BLaER1 (cell line): ENCODE measurements at regions not wholly inside any gene's neighbourhood (a gene's known extent, or its start where the extent isn't known, plus 50 kb on each side); places are given as distances from the start of the nearest gene placed in this dataset.

Source experiments
- H3K27ac ChIP-seq: shearing (Covaris generic); formaldehyde crosslinking; 2 replicates; pipeline ENCODE4 v1.8.1; 2022
- H3K27me3 ChIP-seq: shearing (Covaris generic); formaldehyde crosslinking; 2 replicates; pipeline ENCODE4 v1.8.1; 2022
- H3K36me3 ChIP-seq: shearing (Covaris generic); formaldehyde crosslinking; 2 replicates; pipeline ENCODE4 v1.8.1; 2022
- H3K4me1 ChIP-seq: shearing (Covaris generic); formaldehyde crosslinking; 2 replicates; pipeline ENCODE4 v1.8.1; 2022
- H3K4me2 ChIP-seq: shearing (Covaris generic); formaldehyde crosslinking; 2 replicates; pipeline ENCODE4 v1.8.1; 2022
- H3K4me3 ChIP-seq: shearing (Covaris generic); formaldehyde crosslinking; 2 replicates; pipeline ENCODE4 v1.8.1; 2022
- H3K9ac ChIP-seq: shearing (Covaris generic); formaldehyde crosslinking; 2 replicates; pipeline ENCODE4 v1.8.1; 2022
- H3K9me3 ChIP-seq: shearing (Covaris generic); formaldehyde crosslinking; 2 replicates; pipeline ENCODE4 v1.8.1; 2022
- H4K20me1 ChIP-seq: shearing (Covaris generic); formaldehyde crosslinking; 2 replicates; pipeline ENCODE4 v1.8.1; 2022
- Cebpa-rat ChIP-seq: shearing (Covaris generic); IDR thresholded peaks from 2 replicates; pipeline ENCODE4 v1.8.1; 2022

DNA sequence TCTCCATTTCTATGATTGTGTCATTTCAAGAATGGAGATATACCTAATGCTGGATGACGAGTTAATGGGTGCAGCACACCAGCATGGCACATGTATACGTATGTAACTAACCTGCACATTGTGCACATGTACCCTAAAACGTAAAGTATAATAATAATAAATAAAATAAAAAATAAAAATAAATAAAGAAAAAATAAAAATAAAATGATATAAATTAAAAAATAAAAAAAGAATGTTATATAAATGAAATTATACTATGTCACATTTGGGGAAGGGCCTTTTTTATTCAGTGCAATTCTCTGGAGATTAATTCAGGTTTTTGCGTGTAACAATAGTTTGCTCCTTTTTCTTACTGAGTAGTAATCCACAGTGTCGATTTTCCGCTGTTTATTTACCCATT, 763.5 kb upstream of the POU3F3 start:
- Histone ChIP-seq H3K27me3 (no peaks in the 10 kb centered on the region), H3K4me3 (no peak overlapping the region), H3K9ac (no peak overlapping the region), H3K4me1 (no peaks in the 10 kb centered on the region), H3K36me3 (no peaks in the 10 kb centered on the region), H3K27ac (no peak overlapping the region), H4K20me1 (no peaks in the 10 kb centered on the region), H3K4me2 (no peak overlapping the region), H3K9me3 (no peaks in the 10 kb centered on the region; the same call in 1 of the 2 replicates)
- TF ChIP-seq Cebpa-rat: no peak

GRCh38 chr2:104091894-104092293, 762.0 kb upstream of the POU3F3 start:
- Histone ChIP-seq H3K4me1 (no peaks in the 10 kb centered on the region), H3K9me3 (no peaks in the 10 kb centered on the region; the same call in 1 of the 2 replicates), H4K20me1 (no peaks in the 10 kb centered on the region), H3K27ac (no peak overlapping the region), H3K4me2 (no peak overlapping the region), H3K27me3 (no peaks in the 10 kb centered on the region), H3K36me3 (no peaks in the 10 kb centered on the region), H3K4me3 (no peak overlapping the region), H3K9ac (no peak overlapping the region)
- no peak for TF ChIP-seq Cebpa-rat

DNA sequence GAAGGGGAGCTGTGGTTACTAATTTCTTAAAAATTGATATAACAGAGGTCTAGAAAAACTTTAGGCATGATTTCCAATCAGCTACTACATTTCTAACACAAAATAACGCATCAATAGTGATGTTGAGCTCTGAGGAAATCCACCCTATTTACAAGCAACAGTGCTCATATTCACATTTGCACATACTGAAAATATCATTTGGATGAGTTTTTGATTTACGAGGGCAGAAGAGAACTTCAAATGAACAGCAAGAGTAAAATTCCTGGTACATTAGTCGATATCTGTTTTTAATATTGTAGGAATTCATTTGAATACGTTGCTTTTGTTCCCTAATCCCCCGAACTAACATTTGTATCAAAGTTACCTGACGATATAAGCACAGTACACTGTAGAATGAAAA, 761.0 kb upstream of the POU3F3 start:
- Histone ChIP-seq H3K4me1 (no peaks in the 10 kb centered on the region), H3K4me2 (no peak overlapping the region), H4K20me1 (no peaks in the 10 kb centered on the region), H3K27ac (no peak overlapping the region), H3K4me3 (no peak overlapping the region), H3K9ac (no peak overlapping the region), H3K36me3 (no peaks in the 10 kb centered on the region), H3K27me3 (no peaks in the 10 kb centered on the region), H3K9me3 (no peaks in the 10 kb centered on the region; the same call in 1 of the 2 replicates)
- no peak for TF ChIP-seq Cebpa-rat

GRCh38 chr2:104102615-104103014, 751.3 kb upstream of the POU3F3 start:
- no peak overlapping the region for H3K27ac ChIP-seq
- no peak overlapping the region for H3K9ac ChIP-seq
- no peaks in the 10 kb centered on the region for H3K9me3 ChIP-seq
- no peak overlapping the region for H3K4me3 ChIP-seq
- TF ChIP-seq Cebpa-rat: no peak
- no peaks in the 10 kb centered on the region for H3K27me3 ChIP-seq
- H3K36me3 ChIP-seq: no peaks in the 10 kb centered on the region
- H3K4me2 ChIP-seq: no peak overlapping the region
- no peaks in the 10 kb centered on the region for H3K4me1 ChIP-seq
- no peaks in the 10 kb centered on the region for H4K20me1 ChIP-seq

GRCh38 chr2:104109356-104109755, 744.6 kb upstream of the POU3F3 start:
- Histone ChIP-seq H3K9ac (no peak overlapping the region), H3K27ac (no peak overlapping the region), H3K27me3 (no peaks in the 10 kb centered on the region), H3K9me3 (no peaks in the 10 kb centered on the region), H3K4me1 (no peaks in the 10 kb centered on the region), H4K20me1 (no peaks in the 10 kb centered on the region), H3K4me3 (no peak overlapping the region), H3K4me2 (no peak overlapping the region), H3K36me3 (no peaks in the 10 kb centered on the region)
- TF ChIP-seq Cebpa-rat: no peak

DNA sequence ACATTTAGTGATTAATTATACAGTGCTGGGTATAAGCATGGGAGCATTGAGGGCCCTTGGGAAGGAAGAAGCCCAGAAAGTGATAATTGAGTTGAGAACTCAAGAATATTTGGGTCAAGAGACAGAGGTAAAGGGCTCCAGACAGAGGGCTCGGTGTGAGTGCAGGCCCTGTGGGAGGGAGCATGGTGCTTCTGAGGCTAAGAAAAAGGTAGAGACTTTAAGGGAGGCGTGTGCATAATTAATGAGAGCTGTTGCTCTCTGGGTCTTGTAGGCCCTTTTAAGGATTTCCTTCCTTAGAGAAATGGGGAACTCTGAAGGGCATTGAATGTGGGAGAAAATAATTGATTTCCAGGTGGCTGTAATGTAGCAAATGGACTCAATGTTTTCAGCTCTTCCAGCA, 735.0 kb upstream of the POU3F3 start:
- H3K9ac ChIP-seq: no peak overlapping the region
- no peaks in the 10 kb centered on the region for H3K4me1 ChIP-seq
- no peak overlapping the region for H3K4me3 ChIP-seq
- H4K20me1 ChIP-seq: no peaks in the 10 kb centered on the region
- H3K27me3 ChIP-seq: no peaks in the 10 kb centered on the region
- H3K9me3 ChIP-seq: no peaks in the 10 kb centered on the region
- no peak overlapping the region for H3K27ac ChIP-seq
- TF ChIP-seq Cebpa-rat: no peak
- H3K4me2 ChIP-seq: no peak overlapping the region
- H3K36me3 ChIP-seq: no peaks in the 10 kb centered on the region

- Histone ChIP-seq H3K4me3 (no peak overlapping the region), H3K27ac (no peak overlapping the region), H3K36me3 (no peaks in the 10 kb centered on the region), H3K9ac (no peak overlapping the region), H3K4me2 (no peak overlapping the region), H3K27me3 (no peaks in the 10 kb centered on the region), H3K9me3 (no peaks in the 10 kb centered on the region), H4K20me1 (no peaks in the 10 kb centered on the region), H3K4me1 (no peaks in the 10 kb centered on the region)
- TF ChIP-seq Cebpa-rat: no peak
Observed at GRCh38 chr2:104120171-104120570, 733.7 kb upstream of the POU3F3 start.

DNA sequence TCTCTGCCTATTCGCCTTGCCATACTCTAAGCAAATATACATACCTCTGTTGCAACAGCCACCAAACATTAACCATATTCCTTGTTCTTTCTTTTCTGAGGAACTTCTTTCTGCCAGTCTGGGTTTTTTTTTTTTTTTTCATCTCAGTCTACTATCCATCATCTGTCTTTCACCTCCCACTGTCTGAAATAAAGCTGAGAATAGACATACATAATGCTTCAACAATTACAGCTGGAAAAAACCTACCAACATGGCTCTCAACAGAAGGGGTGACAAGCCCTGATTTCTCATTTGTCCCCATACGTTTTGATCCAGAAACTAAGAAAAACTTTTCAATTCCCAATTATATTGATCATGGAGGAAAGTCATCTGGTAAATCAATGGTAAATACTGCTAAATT, 728.8 kb upstream of the POU3F3 start:
- no peak overlapping the region for H3K4me2 ChIP-seq
- H3K27ac ChIP-seq: no peak overlapping the region
- H3K9me3 ChIP-seq: no peaks in the 10 kb centered on the region
- no peaks in the 10 kb centered on the region for H4K20me1 ChIP-seq
- no peaks in the 10 kb centered on the region for H3K27me3 ChIP-seq
- TF ChIP-seq Cebpa-rat: no peak
- H3K9ac ChIP-seq: no peak overlapping the region
- H3K4me1 ChIP-seq: no peaks in the 10 kb centered on the region
- H3K36me3 ChIP-seq: no peaks in the 10 kb centered on the region
- H3K4me3 ChIP-seq: no peak overlapping the region

DNA sequence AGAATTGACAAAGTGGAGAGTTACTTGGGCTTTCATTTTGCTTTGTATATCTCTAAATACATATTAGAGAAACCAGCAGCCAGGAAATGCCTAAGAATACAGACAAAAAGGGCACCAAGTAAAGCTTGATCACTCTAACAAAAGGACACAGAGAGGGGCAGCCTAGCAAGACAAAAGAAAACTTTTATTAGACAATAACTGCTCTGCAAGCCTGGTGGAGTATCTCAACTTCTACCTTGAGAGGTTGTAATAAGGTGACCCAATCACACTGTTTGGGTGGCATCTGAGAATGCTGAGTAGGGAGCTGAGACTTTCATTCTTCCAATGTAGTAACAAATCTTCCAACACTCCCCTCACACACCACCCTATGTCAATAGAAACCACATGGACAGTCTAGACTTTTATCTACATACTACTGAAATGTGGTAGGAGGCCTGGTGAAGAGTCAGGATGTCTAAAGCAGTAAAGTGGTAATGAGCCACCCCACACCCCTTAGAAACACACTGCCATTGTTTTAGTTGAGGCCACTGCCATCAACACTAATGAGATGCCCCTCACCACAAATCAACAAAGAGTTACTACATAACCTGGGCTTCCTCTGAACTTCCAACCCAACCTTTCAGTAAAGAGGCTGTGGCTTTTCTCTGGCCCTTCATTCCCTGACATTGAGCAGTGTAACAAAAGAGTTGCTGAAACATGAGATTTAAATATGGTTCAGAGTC, 726.7 kb upstream of the POU3F3 start:
- Histone ChIP-seq H3K9me3 (no peaks in the 10 kb centered on the region), H3K4me1 (no peaks in the 10 kb centered on the region), H3K27me3 (no peaks in the 10 kb centered on the region), H3K36me3 (no peaks in the 10 kb centered on the region), H3K27ac (no peak overlapping the region), H3K4me2 (no peak overlapping the region), H3K9ac (no peak overlapping the region), H3K4me3 (no peak overlapping the region), H4K20me1 (no peaks in the 10 kb centered on the region)
- TF ChIP-seq Cebpa-rat: no peak

- no peaks in the 10 kb centered on the region for H3K36me3 ChIP-seq
- TF ChIP-seq Cebpa-rat: no peak
- no peaks in the 10 kb centered on the region for H3K27me3 ChIP-seq
- no peaks in the 10 kb centered on the region for H3K9me3 ChIP-seq
- H3K4me2 ChIP-seq: no peak overlapping the region
- H3K4me1 ChIP-seq: no peaks in the 10 kb centered on the region
- H4K20me1 ChIP-seq: no peaks in the 10 kb centered on the region
- H3K4me3 ChIP-seq: no peak overlapping the region
- H3K9ac ChIP-seq: no peak overlapping the region
- H3K27ac ChIP-seq: no peak overlapping the region
Observed at GRCh38 chr2:104140361-104140760, 713.6 kb upstream of the POU3F3 start.

- H3K27ac ChIP-seq: no peak overlapping the region
- H3K9ac ChIP-seq: no peak overlapping the region
- no peak for TF ChIP-seq Cebpa-rat
- no peaks in the 10 kb centered on the region for H3K9me3 ChIP-seq
- no peak overlapping the region for H3K4me3 ChIP-seq
- H3K4me1 ChIP-seq: no peaks in the 10 kb centered on the region
- H4K20me1 ChIP-seq: no peaks in the 10 kb centered on the region
- no peaks in the 10 kb centered on the region for H3K36me3 ChIP-seq
- no peak overlapping the region for H3K4me2 ChIP-seq
- no peaks in the 10 kb centered on the region for H3K27me3 ChIP-seq
Observed at GRCh38 chr2:104158191-104158590, 695.7 kb upstream of the POU3F3 start.
